GM18909 (cell line): ENCODE measurements at regions not wholly inside any gene's neighbourhood (a gene's known extent, or its start where the extent isn't known, plus 50 kb on each side); places are given as distances from the start of the nearest gene placed in this dataset.

Source experiments
- ATAC-seq: cut with Tn5 transposase; IDR thresholded peaks from one replicate; pipeline ENCODE4 v1.9.1; 2021; ENCODE audit warnings: mild to moderate bottlenecking; ENCODE audit not compliant: unreplicated experiment, poor library complexity

- ATAC-seq, result no peak
These were observed 463.7 kb downstream of the DNAH5 start for GRCh38 chr5:13480834-13481233.

DNA sequence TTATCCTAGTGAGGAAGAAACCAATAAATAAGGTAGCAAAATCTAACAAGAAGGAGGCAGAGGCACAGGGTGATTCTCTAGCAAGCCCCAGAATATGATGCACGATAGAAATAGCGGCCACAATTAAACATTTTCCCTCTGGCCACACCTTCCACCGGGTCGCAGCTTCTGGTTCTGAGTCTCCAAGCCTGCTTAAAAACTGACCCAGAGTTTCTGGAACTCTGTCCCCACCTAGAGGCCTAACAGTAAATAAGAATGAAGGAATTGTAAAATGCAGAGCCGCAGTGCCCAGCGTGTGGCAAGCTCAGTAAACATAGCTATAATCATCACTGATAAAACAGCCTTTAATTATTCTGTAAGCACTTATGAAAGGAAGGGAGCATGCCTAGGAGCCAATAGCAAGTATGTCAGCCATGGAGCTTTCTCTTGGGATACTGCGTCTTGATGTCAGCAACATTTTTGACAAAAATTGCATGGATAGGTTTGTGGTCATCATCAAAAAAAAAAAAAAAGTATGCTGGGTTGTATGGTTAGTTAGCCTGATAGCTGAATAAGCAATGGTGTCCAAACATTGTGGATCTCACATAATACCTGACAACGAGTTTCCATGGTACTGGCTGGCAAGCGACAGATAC lies 465.5 kb downstream of the DNAH5 start:
- ATAC-seq, result peak; percentile 54

DNA sequence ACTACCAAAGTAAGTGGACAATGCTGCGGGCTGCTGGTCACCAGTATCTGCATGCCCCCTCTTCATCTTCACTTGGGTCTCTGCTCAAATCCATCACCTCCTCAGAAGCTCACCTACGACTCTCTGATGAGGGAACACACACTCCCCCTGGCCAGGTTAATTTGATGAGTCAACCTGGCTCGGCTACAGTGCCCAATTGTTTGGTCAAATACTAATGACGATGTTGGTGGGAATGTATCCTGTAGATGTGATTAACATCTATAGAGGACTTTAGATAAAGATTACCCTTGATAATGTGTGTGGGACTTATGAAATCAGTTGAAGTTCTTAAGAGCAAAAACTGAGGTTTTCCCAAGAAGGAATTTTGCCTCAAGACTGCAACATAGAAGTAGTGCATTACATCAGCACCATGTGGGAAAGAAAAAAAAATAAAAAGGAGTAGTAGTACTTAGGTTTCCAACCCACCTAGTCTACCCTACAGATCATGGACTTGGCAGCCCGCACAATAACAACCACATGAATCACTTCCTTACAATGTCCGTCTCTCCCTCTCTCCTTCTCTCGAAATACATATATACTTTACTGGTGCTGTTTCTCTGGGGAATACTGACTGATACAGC lies 467.3 kb downstream of the DNAH5 start:
- ATAC-seq, result no peak

GRCh38 chr5:13472842-13473241 lies 471.6 kb downstream of the DNAH5 start:
- no peak for ATAC-seq

GRCh38 chr5:13470975-13471374 lies 473.5 kb downstream of the DNAH5 start:
- no peak for ATAC-seq

DNA sequence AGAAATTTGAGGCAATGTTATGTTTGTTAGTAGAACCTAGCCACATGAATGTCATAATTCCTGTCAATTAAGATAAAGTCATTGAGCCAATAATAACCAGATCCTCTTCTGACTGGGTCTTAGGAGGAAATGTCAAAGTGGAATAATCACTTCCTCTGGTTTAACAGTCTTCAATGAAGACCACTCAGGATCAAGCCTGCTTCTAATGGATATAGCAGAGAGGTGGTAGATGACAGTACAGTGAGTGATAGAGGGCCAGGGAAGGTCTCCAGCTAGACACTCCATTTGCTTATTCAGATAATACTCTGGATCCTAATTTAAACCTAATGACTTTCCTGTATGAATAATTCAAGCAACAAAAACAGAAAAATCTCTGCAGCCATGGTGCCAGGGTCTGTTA lies 474.2 kb downstream of the DNAH5 start:
- ATAC-seq, result no peak

DNA sequence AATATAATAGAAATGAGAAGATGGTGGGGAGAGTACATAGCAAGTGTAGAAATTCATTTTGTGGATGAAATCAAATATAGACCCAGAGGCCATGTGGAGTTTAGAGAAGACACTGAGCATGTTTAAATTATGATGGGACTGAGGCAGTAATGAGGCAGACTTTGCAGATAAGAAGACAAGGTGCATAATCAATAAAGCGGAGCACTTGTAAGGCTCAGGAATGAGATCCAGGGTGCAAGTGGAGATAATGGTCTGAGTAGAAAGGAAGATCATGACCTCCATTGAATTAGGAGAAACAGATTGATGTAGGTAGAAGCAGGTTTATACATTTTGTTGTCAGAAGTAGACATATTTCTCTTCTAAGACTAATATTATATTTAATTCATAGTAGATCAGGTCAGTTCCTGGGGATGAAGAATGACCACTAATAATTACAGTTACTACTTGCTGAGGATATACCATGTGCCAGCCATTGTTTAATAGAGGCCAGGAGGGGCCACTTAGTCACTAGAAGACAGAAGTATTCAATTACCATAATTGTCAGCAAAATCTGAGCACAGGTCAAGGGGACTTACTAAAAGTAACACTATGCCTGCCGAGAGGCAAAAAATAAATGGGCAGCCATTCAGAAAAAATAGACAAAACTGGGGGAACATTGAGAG lies 479.8 kb downstream of the DNAH5 start:
- ATAC-seq, result no peak

DNA sequence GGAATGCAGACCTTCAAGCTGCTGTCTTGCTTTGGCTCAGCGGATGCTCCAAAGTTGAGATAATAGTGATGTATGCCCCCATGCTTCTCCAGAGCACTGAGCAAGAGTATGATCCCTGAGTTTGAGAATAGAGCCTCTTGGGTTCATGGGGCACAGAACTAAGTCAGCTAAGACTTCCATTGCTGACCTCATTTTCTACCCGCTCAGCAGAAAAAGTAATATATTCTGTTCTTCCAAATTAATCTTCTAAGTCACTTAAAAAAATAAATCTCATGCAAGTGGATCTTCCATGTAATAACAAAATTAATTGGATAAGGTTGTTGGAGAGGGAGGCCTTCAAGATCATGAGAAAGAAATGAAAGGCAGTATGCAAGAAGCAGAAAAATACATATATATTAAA lies 483.9 kb downstream of the DNAH5 start:
- no peak for ATAC-seq

GRCh38 chr5:13454050-13454449 lies 490.4 kb downstream of the DNAH5 start:
- no peak for ATAC-seq

DNA sequence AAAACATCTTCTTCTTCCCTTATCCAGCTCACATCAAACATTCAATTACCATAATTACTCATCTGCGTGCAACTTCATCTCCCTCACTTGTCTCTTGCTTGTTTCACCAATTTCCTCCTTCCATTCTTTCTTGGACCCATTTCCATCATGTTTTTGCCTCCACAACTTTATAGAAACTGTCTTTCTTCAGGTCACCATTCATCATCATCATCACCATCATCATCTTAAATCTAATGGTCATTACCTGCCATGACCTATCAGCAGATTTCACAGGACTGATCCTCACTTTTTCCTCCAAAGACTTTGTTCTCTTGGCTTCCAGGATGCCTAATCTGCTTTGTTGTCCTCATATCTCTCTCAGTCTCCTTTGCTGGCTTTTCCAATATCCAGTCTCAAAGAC lies 495.6 kb downstream of the DNAH5 start:
- ATAC-seq, result no peak

DNA sequence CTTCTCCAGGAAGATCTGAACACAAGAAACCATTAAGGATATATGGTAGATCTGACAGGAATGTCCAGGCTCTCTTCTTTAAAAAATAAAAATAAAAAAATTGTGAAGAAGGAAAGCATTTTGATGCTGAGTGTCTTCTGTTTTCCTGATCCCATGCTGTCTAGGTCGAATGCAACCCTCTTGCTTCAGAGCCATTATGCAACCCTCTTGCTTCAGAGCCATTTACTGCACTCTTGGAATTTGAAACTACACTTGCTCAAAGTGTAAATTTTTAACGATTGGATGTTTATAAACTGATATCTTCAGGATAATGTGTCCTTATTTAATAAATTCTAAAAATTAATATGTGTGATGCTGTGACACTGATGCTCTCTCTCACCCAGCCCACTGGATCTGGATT lies 505.1 kb downstream of the DNAH5 start:
- ATAC-seq, result no peak

DNA sequence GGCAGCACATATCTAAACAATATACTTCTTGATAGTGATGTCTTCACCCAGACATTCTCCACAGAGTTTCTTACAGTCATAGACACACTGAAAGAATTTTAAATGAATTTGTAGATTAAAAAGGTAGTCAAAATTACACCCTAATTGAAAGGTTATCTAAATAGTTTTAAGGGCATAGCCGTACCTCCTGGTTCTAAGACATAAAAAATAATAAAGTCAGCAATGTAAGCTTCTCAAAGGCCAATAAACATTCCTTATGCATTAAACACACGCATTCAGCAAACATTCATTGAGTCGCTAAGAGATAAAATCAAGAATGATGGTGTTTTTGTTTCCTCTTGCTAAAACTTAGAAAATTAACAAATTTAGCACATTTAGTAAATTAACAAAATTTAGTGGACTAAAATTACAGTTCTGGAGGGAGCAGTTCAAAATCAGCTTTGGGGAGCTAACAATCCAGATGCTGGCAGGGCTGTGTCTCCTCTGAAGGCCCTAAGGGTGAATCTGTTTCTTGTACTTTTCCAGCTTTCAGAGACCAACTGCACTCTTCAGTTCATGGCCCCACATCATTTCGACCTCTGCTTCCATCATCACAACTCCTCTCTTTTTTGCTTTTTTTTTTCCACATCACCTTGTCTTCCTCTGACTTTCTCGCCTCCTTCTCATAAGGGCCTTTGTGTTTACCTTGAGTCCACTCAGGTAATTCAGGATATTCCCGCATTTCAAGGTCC lies 516.5 kb downstream of the DNAH5 start:
- no peak for ATAC-seq

DNA sequence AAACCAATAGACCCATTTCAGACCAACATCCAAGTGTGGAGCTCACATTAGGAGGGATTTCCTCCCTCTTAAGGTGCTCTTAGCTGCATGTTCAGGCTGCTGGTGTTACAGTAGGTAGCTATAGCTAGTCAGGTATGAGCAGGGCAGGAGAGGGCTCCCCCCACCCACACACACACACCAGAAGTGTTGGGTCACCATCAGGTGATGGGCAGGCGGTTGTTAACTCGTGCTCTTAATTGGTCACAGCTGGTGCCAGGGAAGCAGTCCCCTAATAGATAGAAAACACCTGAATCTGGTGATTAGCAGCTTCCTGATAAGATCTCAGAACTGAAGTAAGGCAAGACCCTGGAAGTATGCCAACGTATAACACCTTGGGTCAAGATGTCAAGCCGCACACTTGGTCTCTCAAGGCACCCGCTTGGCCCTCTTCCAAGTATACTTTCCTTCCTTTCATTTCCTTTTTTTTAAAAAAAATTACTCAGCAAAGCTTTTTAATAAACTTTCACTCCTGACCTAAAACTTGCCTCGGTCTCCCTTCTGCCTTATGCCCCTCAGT lies 532.4 kb downstream of the DNAH5 start:
- no peak for ATAC-seq

DNA sequence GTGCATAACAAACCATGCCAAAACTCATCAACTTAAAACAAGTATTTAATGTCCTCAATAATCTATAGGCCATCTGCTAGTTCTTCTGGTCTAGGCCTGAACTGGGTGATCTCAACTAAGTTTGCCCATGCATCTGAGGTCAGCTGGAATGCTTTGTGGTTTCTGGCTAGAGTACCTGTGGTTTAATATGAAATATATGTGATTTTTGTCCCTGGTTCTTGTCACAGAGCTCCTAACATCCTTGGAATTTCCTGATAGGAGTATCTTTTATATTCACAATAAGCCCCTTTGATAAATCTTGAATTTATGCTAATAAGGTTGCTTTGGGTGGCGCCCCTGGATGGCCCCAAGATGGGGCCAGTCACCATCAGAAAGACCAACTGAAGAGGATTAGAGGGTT lies 535.9 kb downstream of the DNAH5 start:
- no peak for ATAC-seq

GRCh38 chr5:13403351-13403750 lies 541.1 kb downstream of the DNAH5 start:
- ATAC-seq, result no peak

- no peak for ATAC-seq
These were observed 559.4 kb downstream of the DNAH5 start for GRCh38 chr5:13385066-13385465.

GRCh38 chr5:13382232-13382631 lies 562.3 kb downstream of the DNAH5 start:
- no peak for ATAC-seq

DNA sequence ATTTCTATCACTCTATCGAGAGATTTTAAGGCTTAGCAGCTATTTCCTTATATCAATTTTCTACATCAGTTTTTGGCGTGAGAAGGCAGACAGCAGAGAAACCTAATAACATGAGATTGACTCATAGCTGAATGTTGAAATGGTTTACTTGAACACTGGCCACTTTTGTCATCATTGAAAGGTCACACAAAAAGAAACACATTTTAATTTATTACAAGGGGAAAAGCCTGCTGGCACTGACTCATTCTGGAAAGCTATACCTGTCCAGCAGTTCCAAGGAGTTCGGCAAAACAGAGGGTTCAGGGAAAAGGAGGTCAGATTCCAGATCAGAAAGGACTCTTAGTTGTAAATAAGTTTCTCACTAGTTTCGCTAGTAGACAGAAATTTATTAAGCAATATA lies 566.4 kb downstream of the DNAH5 start:
- no peak for ATAC-seq

GRCh38 chr5:13359344-13359743 lies 585.1 kb downstream of the DNAH5 start:
- ATAC-seq, result no peak

- ATAC-seq, result no peak
These were observed 586.1 kb downstream of the DNAH5 start for GRCh38 chr5:13358342-13358741.

DNA sequence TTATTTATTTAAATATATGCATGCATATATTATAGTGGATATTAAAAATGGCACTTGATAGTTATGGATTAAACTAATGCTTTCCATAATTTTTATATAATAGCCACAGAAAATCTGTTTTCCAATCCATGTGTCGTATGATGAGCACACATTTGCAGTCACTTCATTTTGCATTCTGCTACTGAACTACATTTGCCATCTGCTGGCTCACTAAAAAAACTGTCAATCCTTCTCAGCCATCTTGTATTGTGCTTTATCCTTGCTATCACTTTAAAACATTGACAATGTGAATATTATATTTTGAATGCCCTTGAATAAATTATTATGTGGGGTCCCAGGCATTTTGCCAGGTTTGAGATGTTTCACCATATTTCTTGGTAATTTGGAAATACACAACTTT lies 586.6 kb downstream of the DNAH5 start:
- ATAC-seq, result no peak
